ENCODE measurements at regions not wholly inside any gene's neighbourhood (a gene's known extent, or its start where the extent isn't known, plus 50 kb on each side); places are given as distances from the start of the nearest gene placed in this dataset.

GRCh38 chr11:43579171-43579918, 101.2 kb upstream of the HSD17B12 start:
- TF ChIP-seq CTCF (IDR thresholded peaks at IDR 0.05; ENCODE audit: insufficient read depth, low read length, poor library complexity, severe bottlenecking), result peak; percentile 50
- Histone ChIP-seq H3K27me3 (ENCODE audit: control insufficient read depth, insufficient read depth, low read length) (peaks cover 98% of the 10 kb centered on the region), H3K4me3 (ENCODE audit: low read depth, low read length) (peak overlapping the region; percentile 37), H3K36me3 (ENCODE audit: control insufficient read depth, insufficient read depth, low read length) (no peaks in the 10 kb centered on the region)
- DNase-seq (ENCODE audit: low read depth), result no peak

GRCh38 chr11:43579919-43580276, 100.6 kb upstream of the HSD17B12 start:
- no peak for TF ChIP-seq CTCF (IDR thresholded peaks at IDR 0.05; ENCODE audit: insufficient read depth, low read length, poor library complexity, severe bottlenecking)
- no peak for DNase-seq (ENCODE audit: low read depth)
- no peaks in the 10 kb centered on the region for H3K36me3 ChIP-seq (ENCODE audit: control insufficient read depth, insufficient read depth, low read length)
- H3K4me3 ChIP-seq (ENCODE audit: low read depth, low read length), result peak overlapping the region; percentile 37
- peaks cover 98% of the 10 kb centered on the region for H3K27me3 ChIP-seq (ENCODE audit: control insufficient read depth, insufficient read depth, low read length)

- peaks cover 88% of the 10 kb centered on the region for H3K27me3 ChIP-seq (ENCODE audit: control insufficient read depth, insufficient read depth, low read length)
- DNase-seq (ENCODE audit: low read depth), result no peak
- no peaks in the 10 kb centered on the region for H3K36me3 ChIP-seq (ENCODE audit: control insufficient read depth, insufficient read depth, low read length)
- TF ChIP-seq CTCF (IDR thresholded peaks at IDR 0.05; ENCODE audit: insufficient read depth, low read length, poor library complexity, severe bottlenecking), result no peak
- H3K4me3 ChIP-seq (ENCODE audit: low read depth, low read length), result no peak overlapping the region
These were observed 99.7 kb upstream of the HSD17B12 start for GRCh38 chr11:43580735-43581369.

- DNase-seq (ENCODE audit: low read depth), result no peak
- no peaks in the 10 kb centered on the region for H3K36me3 ChIP-seq (ENCODE audit: control insufficient read depth, insufficient read depth, low read length)
- peaks cover 82% of the 10 kb centered on the region for H3K27me3 ChIP-seq (ENCODE audit: control insufficient read depth, insufficient read depth, low read length)
- no peak for TF ChIP-seq CTCF (IDR thresholded peaks at IDR 0.05; ENCODE audit: insufficient read depth, low read length, poor library complexity, severe bottlenecking)
- H3K4me3 ChIP-seq (ENCODE audit: low read depth, low read length), result no peak overlapping the region
These were observed 99.0 kb upstream of the HSD17B12 start for GRCh38 chr11:43581370-43582023.

- Histone ChIP-seq H3K27me3 (ENCODE audit: control insufficient read depth, insufficient read depth, low read length) (peaks cover 74% of the 10 kb centered on the region), H3K4me3 (ENCODE audit: low read depth, low read length) (no peak overlapping the region), H3K36me3 (ENCODE audit: control insufficient read depth, insufficient read depth, low read length) (no peaks in the 10 kb centered on the region)
- TF ChIP-seq CTCF (IDR thresholded peaks at IDR 0.05; ENCODE audit: insufficient read depth, low read length, poor library complexity, severe bottlenecking), result no peak
- DNase-seq (ENCODE audit: low read depth), result no peak
These were observed 98.3 kb upstream of the HSD17B12 start for GRCh38 chr11:43582024-43582862.
